GM08714 (cell line): ENCODE measurements at regions not wholly inside any gene's neighbourhood (a gene's known extent, or its start where the extent isn't known, plus 50 kb on each side); places are given as distances from the start of the nearest gene placed in this dataset.
"Not testable (repeated sequence)": the region's sequence is repeated elsewhere in the genome, so short reads cannot be mapped to it uniquely, and the experiment has no call there.

ENCODE experiments used
- H3K4me3 ChIP-seq: fragments of 200-500 bp; sonication (Bioruptor generic); 2 replicates; pipeline ENCODE4 v1.5.1; 2014; ENCODE audit warnings: mild to moderate bottlenecking, low read length, inconsistent platforms
- ZNF274 ChIP-seq: IDR thresholded peaks from 2 replicates; pipeline ENCODE4 v1.6.1; 2012; ENCODE audit warnings: mild to moderate bottlenecking, low read depth, low read length

GRCh38 chr4:179123084-179123483 is 1680.8 kb upstream of the AGA start:
- no peak for TF ChIP-seq ZNF274
- H3K4me3 ChIP-seq: no peak overlapping the region

GRCh38 chr4:179124419-179124818 is 1682.2 kb upstream of the AGA start:
- H3K4me3 ChIP-seq: no peak overlapping the region
- no peak for TF ChIP-seq ZNF274

GRCh38 chr4:179124957-179125356 is 1682.7 kb upstream of the AGA start:
- no peak for TF ChIP-seq ZNF274
- H3K4me3 ChIP-seq: no peak overlapping the region

GRCh38 chr4:179125870-179126269 is 1683.6 kb upstream of the AGA start:
- no peak for TF ChIP-seq ZNF274
- H3K4me3 ChIP-seq: no peak overlapping the region

GRCh38 chr4:179128299-179128698 is 1686.1 kb upstream of the AGA start:
- TF ChIP-seq ZNF274: no peak
- no peak overlapping the region for H3K4me3 ChIP-seq

GRCh38 chr4:179130122-179130714 is 1688.0 kb upstream of the AGA start:
- no peak overlapping the region for H3K4me3 ChIP-seq
- no peak for TF ChIP-seq ZNF274

GRCh38 chr4:179145746-179146525 is 1703.7 kb upstream of the AGA start:
- no peak overlapping the region for H3K4me3 ChIP-seq
- no peak for TF ChIP-seq ZNF274

GRCh38 chr4:179151770-179152169 is 1709.5 kb upstream of the AGA start:
- H3K4me3 ChIP-seq: no peak overlapping the region
- no peak for TF ChIP-seq ZNF274

- H3K4me3 ChIP-seq: no peak overlapping the region
- TF ChIP-seq ZNF274: no peak
Measured at GRCh38 chr4:179163147-179163546, 1720.9 kb upstream of the AGA start.

GRCh38 chr4:179164267-179164999 is 1722.2 kb upstream of the AGA start:
- H3K4me3 ChIP-seq: no peak overlapping the region
- TF ChIP-seq ZNF274: no peak

- no peak overlapping the region for H3K4me3 ChIP-seq
- no peak for TF ChIP-seq ZNF274
Measured at GRCh38 chr4:179165000-179165738, 1722.9 kb upstream of the AGA start.

- H3K4me3 ChIP-seq: no peak overlapping the region
- no peak for TF ChIP-seq ZNF274
Measured at GRCh38 chr4:179165862-179166261, 1723.6 kb upstream of the AGA start.

- H3K4me3 ChIP-seq: not testable (repeated sequence)
Measured at GRCh38 chr4:179170308-179170707, 1728.1 kb upstream of the AGA start.

GRCh38 chr4:179182741-179183140 is 1740.5 kb upstream of the AGA start:
- no peak for TF ChIP-seq ZNF274
- no peak overlapping the region for H3K4me3 ChIP-seq
